ENCODE measurements at regions not wholly inside any gene's neighbourhood (a gene's known extent, or its start where the extent isn't known, plus 50 kb on each side); places are given as distances from the start of the nearest gene placed in this dataset.

DNA sequence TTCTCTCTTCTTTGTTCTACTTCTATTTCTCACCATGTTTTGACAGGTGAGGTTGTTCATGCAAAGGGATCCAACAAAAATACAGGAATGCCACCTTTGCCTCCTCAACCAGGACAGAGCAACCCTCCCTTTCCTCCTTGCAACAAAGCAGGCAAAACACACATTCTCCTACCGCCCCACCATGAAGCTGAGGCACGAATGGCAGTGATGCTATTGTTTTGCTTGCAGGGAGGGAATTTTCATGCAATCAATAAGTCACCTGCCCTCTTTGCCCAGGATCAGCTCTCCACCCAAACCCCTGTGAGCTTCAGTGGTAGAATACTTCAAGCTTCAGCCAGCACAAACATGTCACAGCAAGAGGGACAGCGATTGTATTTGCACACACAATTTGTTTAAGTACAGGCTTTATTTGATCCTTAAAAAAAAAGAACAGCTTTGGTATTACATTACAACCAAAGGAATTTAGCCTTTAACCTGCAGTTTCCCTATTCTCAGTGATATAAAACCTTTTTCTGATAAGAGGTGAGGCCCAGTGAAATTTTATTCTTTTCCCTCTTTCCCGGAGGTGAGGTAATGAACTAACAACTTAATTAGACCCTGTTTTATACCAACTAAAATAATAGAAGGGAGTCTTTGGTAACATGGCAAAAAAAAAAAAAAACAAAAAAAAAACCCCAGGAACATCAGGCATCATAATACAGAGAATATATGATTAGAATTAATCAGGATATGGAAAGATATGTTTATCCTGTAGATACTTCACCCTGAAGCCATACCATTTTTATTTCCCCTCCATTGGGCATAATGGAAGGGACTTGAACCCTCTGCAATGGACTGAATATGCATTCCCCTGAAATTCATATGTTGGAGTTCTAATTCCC lies 87.0 kb upstream of the EEA1 start:
- no peak for DNase-seq

GRCh38 chr12:93016752-93017350 lies 87.8 kb upstream of the EEA1 start:
- no peak for DNase-seq

DNA sequence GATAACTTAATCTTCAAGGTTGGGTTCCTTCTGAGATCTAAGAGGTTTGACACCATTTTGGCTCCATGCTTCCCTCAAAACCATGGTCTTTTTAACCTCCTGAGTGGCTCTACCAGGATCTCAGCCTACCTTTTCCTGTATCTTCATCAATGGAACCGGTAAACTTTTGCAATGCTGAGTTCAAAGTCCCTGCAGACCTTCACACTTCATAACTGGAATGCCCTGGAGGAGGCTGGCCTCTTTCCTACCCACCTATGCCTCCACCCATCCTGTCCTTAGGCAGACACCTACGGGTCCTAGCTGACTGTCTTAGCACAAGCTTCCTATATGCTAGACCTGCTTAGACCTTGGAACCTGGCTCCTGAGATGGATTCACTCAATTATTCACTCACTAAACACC lies 89.5 kb upstream of the EEA1 start:
- DNase-seq: no peak

GRCh38 chr12:93019212-93019927 lies 90.3 kb upstream of the EEA1 start:
- no peak for DNase-seq

DNA sequence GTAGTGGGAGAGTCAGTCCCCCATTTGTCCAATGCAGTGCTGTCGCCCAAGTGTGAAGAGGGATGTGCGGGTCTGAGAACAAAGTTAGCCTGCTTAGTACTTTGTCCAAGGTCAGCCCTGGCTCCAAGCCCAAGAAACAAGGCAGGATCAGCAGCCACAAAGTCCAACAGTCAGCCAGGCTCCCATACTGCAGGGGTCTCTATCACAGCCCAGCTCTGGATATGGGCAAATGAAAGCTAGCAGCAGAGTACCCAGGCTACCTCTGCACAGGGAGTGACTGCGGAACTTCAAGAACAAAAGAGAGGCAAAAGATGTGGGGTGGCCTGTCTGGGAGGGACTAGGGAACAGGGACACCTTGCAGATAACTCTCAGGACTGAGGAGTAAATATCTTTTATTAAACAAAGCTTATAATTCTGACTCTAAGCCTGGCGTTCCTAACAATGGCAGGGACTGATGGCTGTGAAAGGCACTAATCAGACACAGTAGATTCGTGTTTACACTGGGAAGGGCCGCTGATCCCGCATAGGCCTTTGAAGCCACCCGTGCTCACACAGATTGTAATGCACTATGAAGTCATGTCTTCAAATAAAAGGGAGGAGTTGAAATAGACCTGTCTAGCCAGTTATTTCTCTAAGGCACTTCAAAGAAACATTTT lies 91.0 kb upstream of the EEA1 start:
- DNase-seq: no peak

GRCh38 chr12:93020631-93021597 lies 91.8 kb upstream of the EEA1 start:
- DNase-seq: no peak

GRCh38 chr12:93022603-93023340 lies 93.7 kb upstream of the EEA1 start:
- DNase-seq: no peak

- DNase-seq: peak in 1 of 2 donors; percentile 9
Measured at GRCh38 chr12:93025145-93026103, 96.3 kb upstream of the EEA1 start.

- DNase-seq: no peak
Measured at GRCh38 chr12:93027041-93027440, 97.9 kb upstream of the EEA1 start.

DNA sequence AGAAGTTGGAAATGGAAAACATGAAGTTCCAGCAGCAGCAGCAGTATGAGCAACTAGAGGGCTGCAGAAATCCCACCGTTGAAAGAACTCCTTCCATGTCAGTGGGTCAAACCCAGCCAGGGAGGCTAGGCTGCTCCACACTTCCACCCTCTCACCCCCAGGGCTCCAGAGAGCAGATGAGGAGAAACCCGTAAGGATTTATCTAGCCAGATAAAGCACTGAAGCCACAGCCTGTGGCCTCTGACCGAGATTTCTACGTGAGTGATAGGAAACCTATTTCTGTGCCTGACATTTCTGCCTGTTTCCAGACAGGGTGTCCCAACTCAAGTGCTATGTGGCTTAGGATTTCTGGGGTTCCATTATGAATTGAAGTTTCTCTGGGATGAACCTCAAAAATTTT lies 100.0 kb upstream of the EEA1 start:
- DNase-seq: no peak

DNA sequence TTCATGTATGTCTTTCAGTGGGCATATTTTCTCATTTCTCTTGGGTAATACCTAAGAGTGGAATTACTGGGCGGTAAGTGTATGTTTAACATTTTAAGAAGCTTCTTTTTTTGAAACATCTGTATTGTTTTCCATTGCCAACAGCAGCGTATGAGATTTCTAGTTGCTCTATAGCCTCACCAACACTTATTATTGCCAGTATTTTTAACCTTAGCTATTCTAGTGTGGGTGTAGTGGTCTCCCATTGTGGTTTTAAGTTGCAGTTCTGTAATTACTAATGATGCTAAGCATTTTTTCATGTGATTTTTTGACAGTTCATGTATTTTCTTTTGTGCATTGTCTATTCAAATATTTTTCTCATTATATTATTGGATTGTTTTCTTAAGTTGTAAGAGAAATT lies 101.9 kb upstream of the EEA1 start:
- no peak for DNase-seq

DNA sequence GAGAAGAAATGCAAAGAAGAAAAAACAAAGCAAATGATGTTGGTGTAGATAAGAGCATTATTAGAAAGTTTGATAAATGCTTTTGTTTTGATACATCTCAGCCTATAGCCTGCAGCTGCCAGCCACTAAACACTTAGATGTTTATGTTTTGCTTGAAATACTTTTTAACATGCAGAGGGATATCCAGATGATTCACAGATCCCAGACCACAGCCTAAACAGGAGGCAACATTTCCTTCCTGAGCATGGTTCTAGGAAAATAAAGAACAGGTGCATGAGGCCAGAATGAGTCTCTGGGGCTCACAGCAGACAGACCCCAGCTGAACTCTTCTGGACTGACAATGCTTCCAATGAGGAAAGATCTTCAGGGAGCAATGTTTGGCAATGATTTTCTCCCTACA lies 103.7 kb upstream of the EEA1 start:
- no peak for DNase-seq

DNA sequence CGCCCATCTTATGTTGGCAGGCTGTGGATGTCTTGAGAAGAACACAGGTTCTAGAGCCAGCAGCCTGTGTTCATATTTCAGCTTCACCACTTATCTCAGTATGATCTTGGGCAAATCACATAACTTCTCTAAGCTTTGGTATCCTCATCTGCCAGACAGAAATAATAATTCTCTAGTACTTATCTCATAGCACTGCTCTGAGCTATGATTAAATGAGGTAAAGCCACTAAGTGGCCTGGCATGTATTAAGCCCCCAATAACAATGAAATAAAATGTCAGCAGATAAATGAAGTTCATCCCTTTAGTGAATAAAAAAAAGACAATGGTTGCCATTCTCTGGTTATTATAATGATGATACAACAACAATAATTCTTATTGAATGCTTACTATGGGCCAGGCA lies 104.9 kb upstream of the EEA1 start:
- DNase-seq: no peak

GRCh38 chr12:93039062-93039461 lies 110.0 kb upstream of the EEA1 start:
- no peak for DNase-seq

DNA sequence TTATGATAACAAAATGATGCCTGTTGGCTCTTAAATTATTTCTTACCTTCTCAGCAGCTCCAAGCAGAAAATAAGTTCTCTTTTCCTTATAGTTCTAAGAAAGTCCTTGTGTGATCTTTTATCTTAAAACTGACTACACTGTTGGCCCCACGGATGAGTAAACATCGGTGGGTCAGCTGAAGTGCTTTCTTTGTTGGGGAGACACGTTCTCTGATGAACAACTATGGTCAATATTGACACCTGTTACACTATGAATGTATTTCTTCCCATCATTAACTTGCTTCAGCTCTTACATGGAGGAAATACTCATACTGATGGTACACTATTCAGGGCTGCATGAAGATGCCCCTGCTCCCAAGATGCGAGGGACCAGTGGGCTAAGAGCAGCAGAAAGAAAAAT lies 110.8 kb upstream of the EEA1 start:
- DNase-seq: no peak

GRCh38 chr12:93040367-93040766 lies 111.3 kb upstream of the EEA1 start:
- no peak for DNase-seq

DNA sequence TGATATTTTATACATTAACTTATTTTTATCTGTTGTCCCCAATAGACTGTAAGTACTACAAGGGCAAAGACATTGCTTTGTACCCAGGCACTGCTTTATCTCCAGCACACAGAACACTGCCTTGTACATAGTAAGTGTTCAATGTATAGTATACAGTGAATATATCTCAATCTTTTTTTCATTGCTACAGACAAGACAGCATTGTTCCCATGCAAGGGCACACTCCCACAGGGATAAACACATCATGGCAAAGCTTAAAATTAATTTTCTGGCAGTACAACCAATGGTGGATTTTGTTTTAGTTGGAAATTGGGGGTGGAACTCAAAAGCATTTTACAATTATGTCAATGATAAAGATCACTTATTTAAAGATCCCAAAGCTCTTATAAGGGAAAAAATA lies 112.3 kb upstream of the EEA1 start:
- DNase-seq: no peak

GRCh38 chr12:93042283-93042682 lies 113.2 kb upstream of the EEA1 start:
- DNase-seq: no peak

- no peak for DNase-seq
Measured at GRCh38 chr12:93042684-93043083, 113.6 kb upstream of the EEA1 start.

GRCh38 chr12:93043192-93043876 lies 114.2 kb upstream of the EEA1 start:
- DNase-seq: no peak

Data from bone marrow (tissue), 2 donors.